ENCODE measurements at regions not wholly inside any gene's neighbourhood (a gene's known extent, or its start where the extent isn't known, plus 50 kb on each side); places are given as distances from the start of the nearest gene placed in this dataset.

DNA sequence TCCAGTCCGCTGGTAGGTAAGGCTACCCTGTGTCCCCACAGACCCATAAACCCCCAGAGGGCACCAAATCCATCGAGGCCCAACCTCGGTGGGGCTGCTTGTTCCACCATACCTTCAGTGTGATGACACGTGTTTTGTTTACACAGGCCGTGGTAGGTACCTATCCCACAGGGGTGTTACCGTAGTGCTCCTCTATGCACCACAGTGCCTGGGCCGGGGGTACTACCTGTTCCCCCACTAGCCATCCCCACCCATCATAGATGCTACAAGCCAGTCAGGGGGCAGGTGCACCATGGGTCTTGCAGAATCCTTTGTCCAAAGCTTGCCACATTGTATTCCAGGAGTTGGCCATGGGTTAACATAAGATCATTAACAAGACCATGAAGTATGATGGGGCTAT, 796.2 kb downstream of the EFNA5 start:
- Histone ChIP-seq H3K4me1 (ENCODE audit: insufficient read depth, low read length) (no peaks in the 10 kb centered on the region), H3K9ac (ENCODE audit: low read depth, low read length) (no peak overlapping the region), H3K27me3 (ENCODE audit: insufficient read depth, low read length) (no peaks in the 10 kb centered on the region), H3K9me3 (ENCODE audit: insufficient read depth, low read depth, low read length) (peaks cover 23% of the 10 kb centered on the region), H3K27ac (ENCODE audit: low read length) (no peak overlapping the region), H3K36me3 (ENCODE audit: insufficient read depth, low read depth, low read length) (no peaks in the 10 kb centered on the region; the same call in 1 of the 2 replicates), H3K4me3 (ENCODE audit: low read length) (no peak overlapping the region)

- H3K9me3 ChIP-seq (ENCODE audit: insufficient read depth, low read depth, low read length), result peaks cover 23% of the 10 kb centered on the region
- H3K27ac ChIP-seq (ENCODE audit: low read length), result no peak overlapping the region
Measured at GRCh38 chr5:106873568-106873967, 797.2 kb downstream of the EFNA5 start.

GRCh38 chr5:106865279-106865678, 805.5 kb downstream of the EFNA5 start:
- H3K36me3 ChIP-seq (ENCODE audit: insufficient read depth, low read depth, low read length), result no peaks in the 10 kb centered on the region
- H3K4me3 ChIP-seq (ENCODE audit: low read length), result no peak overlapping the region
- H3K4me1 ChIP-seq (ENCODE audit: insufficient read depth, low read length), result no peaks in the 10 kb centered on the region
- H3K9me3 ChIP-seq (ENCODE audit: insufficient read depth, low read depth, low read length), result no peaks in the 10 kb centered on the region
- H3K27me3 ChIP-seq (ENCODE audit: insufficient read depth, low read length), result no peaks in the 10 kb centered on the region
- H3K9ac ChIP-seq (ENCODE audit: low read depth, low read length), result no peak overlapping the region
- no peak overlapping the region for H3K27ac ChIP-seq (ENCODE audit: low read length)

More at GRCh38 chr5:106873568-106873967, 797.2 kb downstream of the EFNA5 start:
- H3K9ac ChIP-seq (ENCODE audit: low read depth, low read length), result no peak overlapping the region
- no peaks in the 10 kb centered on the region for H3K4me1 ChIP-seq (ENCODE audit: insufficient read depth, low read length)
- no peaks in the 10 kb centered on the region for H3K27me3 ChIP-seq (ENCODE audit: insufficient read depth, low read length)
- H3K4me3 ChIP-seq (ENCODE audit: low read length), result no peak overlapping the region
- H3K36me3 ChIP-seq (ENCODE audit: insufficient read depth, low read depth, low read length), result no peaks in the 10 kb centered on the region; the same call in 1 of the 2 replicates

GRCh38 chr5:106862450-106863193, 808.1 kb downstream of the EFNA5 start:
- Histone ChIP-seq H3K27ac (ENCODE audit: low read length) (no peak overlapping the region), H3K36me3 (ENCODE audit: insufficient read depth, low read depth, low read length) (no peaks in the 10 kb centered on the region), H3K27me3 (ENCODE audit: insufficient read depth, low read length) (no peaks in the 10 kb centered on the region), H3K9ac (ENCODE audit: low read depth, low read length) (no peak overlapping the region), H3K9me3 (ENCODE audit: insufficient read depth, low read depth, low read length) (no peaks in the 10 kb centered on the region), H3K4me1 (ENCODE audit: insufficient read depth, low read length) (no peaks in the 10 kb centered on the region), H3K4me3 (ENCODE audit: low read length) (no peak overlapping the region)

DNA sequence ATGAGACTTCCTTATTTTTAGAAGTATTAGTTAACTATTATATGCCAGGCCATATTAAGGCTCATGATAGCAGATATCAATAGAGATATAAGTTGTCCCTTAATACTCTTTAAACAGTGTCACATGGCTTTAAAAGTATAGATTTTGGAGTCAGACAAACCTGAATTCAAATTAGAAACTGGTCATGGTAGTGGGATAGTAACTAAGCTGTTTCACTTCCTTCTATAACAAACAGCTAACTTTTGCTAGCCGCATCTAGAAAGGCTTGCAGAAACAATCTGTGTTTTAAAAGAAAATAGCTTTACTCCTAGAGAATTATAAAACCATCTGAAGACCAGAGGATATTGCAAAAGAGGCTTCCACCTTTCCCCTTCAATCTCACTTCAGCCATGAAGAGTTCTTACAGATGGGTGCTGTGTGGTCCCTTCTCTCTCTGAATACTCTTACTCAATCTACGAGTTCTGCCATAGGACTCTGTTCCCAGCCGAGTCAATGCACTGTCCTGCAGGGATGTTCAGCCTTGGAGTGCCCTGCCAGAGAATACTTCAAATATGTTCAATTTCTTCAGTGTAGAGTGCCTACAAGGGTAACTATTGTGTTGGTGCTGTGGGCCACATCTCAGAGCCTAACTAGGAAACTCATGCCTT, 810.2 kb downstream of the EFNA5 start:
- Histone ChIP-seq H3K9me3 (ENCODE audit: insufficient read depth, low read depth, low read length) (peaks cover 1% of the 10 kb centered on the region; the same call in 1 of the 2 replicates), H3K4me3 (ENCODE audit: low read length) (no peak overlapping the region), H3K27me3 (ENCODE audit: insufficient read depth, low read length) (no peaks in the 10 kb centered on the region), H3K4me1 (ENCODE audit: insufficient read depth, low read length) (no peaks in the 10 kb centered on the region), H3K9ac (ENCODE audit: low read depth, low read length) (no peak overlapping the region), H3K36me3 (ENCODE audit: insufficient read depth, low read depth, low read length) (no peaks in the 10 kb centered on the region; the same call in 1 of the 2 replicates), H3K27ac (ENCODE audit: low read length) (no peak overlapping the region)

DNA sequence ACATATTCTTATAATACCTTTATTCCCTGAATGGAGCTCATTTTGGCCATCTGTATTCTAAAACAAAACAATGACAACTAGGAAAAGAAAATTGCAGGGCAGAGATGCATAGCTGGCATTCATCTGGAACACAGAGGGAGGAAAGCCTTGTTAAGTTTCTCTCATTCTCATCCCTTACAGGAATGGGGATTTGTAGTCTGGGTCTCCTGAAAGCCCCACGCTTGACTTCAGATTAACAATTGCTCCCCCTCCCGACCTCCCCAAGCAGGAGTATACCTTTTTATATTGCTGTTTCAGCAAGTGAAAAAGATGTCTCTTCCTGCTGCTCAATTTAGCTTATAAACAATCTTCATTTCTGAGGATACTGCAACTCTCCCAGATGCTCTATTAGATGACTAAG, 812.1 kb downstream of the EFNA5 start:
- no peaks in the 10 kb centered on the region for H3K27me3 ChIP-seq (ENCODE audit: insufficient read depth, low read length)
- no peak overlapping the region for H3K27ac ChIP-seq (ENCODE audit: low read length)
- H3K9ac ChIP-seq (ENCODE audit: low read depth, low read length), result no peak overlapping the region
- no peaks in the 10 kb centered on the region for H3K4me1 ChIP-seq (ENCODE audit: insufficient read depth, low read length)
- H3K4me3 ChIP-seq (ENCODE audit: low read length), result no peak overlapping the region
- no peaks in the 10 kb centered on the region; the same call in 1 of the 2 replicates for H3K36me3 ChIP-seq (ENCODE audit: insufficient read depth, low read depth, low read length)
- H3K9me3 ChIP-seq (ENCODE audit: insufficient read depth, low read depth, low read length), result peaks cover 2% of the 10 kb centered on the region; the same call in 1 of the 2 replicates

DNA sequence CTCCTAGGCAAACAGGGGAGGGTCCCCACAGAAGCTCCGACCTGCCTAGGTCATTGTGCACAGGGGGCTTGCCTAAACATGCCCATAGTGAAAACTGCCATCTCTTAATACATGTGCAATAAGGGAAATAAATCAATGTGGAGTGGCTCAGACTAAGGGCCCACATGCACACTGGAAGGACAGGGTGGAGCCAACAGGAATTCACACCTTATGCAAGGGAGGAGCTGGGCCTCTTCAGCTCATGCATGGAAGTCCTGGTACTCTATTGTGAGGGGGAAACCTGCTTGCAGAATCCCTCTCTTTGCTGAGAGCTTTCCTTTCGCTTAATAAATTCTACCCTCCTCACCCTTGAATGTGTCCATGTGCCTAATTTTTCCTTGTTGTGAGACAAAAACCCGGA, 815.8 kb downstream of the EFNA5 start:
- H3K27me3 ChIP-seq (ENCODE audit: insufficient read depth, low read length), result no peaks in the 10 kb centered on the region
- H3K36me3 ChIP-seq (ENCODE audit: insufficient read depth, low read depth, low read length), result no peaks in the 10 kb centered on the region; the same call in 1 of the 2 replicates
- peaks cover 2% of the 10 kb centered on the region; the same call in 1 of the 2 replicates for H3K9me3 ChIP-seq (ENCODE audit: insufficient read depth, low read depth, low read length)
- H3K9ac ChIP-seq (ENCODE audit: low read depth, low read length), result no peak overlapping the region
- H3K4me1 ChIP-seq (ENCODE audit: insufficient read depth, low read length), result no peaks in the 10 kb centered on the region
- H3K27ac ChIP-seq (ENCODE audit: low read length), result no peak overlapping the region
- no peak overlapping the region for H3K4me3 ChIP-seq (ENCODE audit: low read length)

DNA sequence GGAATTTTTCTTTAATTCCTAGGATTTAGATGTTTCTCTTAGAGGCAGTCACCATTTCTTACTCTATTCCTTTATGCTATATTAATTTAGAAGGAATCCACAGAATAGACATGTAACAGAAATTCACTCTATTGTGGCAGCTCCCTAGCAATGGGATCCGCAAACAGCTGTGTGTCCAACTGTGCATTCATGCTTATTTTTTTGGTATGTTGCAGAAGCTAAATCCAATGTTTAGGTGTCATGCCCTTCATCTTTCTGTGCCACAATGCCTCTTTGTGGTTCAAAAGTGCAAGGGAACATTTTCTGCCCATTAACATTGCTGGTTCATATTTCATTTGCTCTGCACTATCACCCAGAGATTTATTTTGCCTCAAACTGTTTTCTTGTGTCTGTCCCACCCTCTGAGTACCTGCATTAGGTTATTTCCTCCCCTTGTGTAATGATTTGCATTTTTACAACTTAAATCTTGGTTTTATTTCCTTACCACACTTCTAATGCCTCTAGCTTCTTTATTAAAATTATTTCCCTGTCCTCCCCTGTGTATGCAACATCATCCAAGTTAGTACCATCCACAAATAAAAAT, 816.5 kb downstream of the EFNA5 start:
- H3K27ac ChIP-seq (ENCODE audit: low read length), result no peak overlapping the region
- H3K36me3 ChIP-seq (ENCODE audit: insufficient read depth, low read depth, low read length), result no peaks in the 10 kb centered on the region; the same call in 1 of the 2 replicates
- H3K4me3 ChIP-seq (ENCODE audit: low read length), result no peak overlapping the region
- no peaks in the 10 kb centered on the region for H3K27me3 ChIP-seq (ENCODE audit: insufficient read depth, low read length)
- H3K4me1 ChIP-seq (ENCODE audit: insufficient read depth, low read length), result no peaks in the 10 kb centered on the region
- peaks cover 2% of the 10 kb centered on the region; the same call in 1 of the 2 replicates for H3K9me3 ChIP-seq (ENCODE audit: insufficient read depth, low read depth, low read length)
- H3K9ac ChIP-seq (ENCODE audit: low read depth, low read length), result no peak overlapping the region

- Histone ChIP-seq H3K9ac (ENCODE audit: low read depth, low read length) (no peak overlapping the region), H3K27ac (ENCODE audit: low read length) (no peak overlapping the region), H3K4me1 (ENCODE audit: insufficient read depth, low read length) (no peaks in the 10 kb centered on the region), H3K4me3 (ENCODE audit: low read length) (no peak overlapping the region), H3K27me3 (ENCODE audit: insufficient read depth, low read length) (no peaks in the 10 kb centered on the region), H3K36me3 (ENCODE audit: insufficient read depth, low read depth, low read length) (no peaks in the 10 kb centered on the region; the same call in 1 of the 2 replicates), H3K9me3 (ENCODE audit: insufficient read depth, low read depth, low read length) (peaks cover 2% of the 10 kb centered on the region; the same call in 1 of the 2 replicates)
Measured at GRCh38 chr5:106853266-106853665, 817.5 kb downstream of the EFNA5 start.

DNA sequence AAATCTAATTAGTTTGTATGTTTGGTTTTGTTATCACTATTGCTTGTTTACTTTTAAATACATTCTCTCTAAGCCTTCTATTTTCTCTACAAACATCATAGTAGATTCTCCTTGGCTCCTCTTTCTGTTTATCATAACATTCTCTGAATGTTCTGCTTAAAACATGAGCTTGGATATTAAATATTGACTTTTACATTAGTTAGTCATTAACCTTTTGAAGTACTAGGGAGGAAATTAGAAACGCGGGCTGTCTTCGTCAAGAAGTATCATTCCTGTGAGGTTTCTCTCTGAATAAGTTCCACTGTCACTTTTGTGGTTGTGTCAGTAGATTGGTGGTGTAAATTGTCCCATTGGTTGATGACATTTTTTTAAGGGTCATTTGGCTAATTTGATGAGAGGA, 821.5 kb downstream of the EFNA5 start:
- H3K27ac ChIP-seq (ENCODE audit: low read length), result no peak overlapping the region
- no peak overlapping the region for H3K9ac ChIP-seq (ENCODE audit: low read depth, low read length)
- H3K27me3 ChIP-seq (ENCODE audit: insufficient read depth, low read length), result no peaks in the 10 kb centered on the region
- no peak overlapping the region for H3K4me3 ChIP-seq (ENCODE audit: low read length)
- no peaks in the 10 kb centered on the region for H3K9me3 ChIP-seq (ENCODE audit: insufficient read depth, low read depth, low read length)
- H3K4me1 ChIP-seq (ENCODE audit: insufficient read depth, low read length), result no peaks in the 10 kb centered on the region
- H3K36me3 ChIP-seq (ENCODE audit: insufficient read depth, low read depth, low read length), result no peaks in the 10 kb centered on the region

DNA sequence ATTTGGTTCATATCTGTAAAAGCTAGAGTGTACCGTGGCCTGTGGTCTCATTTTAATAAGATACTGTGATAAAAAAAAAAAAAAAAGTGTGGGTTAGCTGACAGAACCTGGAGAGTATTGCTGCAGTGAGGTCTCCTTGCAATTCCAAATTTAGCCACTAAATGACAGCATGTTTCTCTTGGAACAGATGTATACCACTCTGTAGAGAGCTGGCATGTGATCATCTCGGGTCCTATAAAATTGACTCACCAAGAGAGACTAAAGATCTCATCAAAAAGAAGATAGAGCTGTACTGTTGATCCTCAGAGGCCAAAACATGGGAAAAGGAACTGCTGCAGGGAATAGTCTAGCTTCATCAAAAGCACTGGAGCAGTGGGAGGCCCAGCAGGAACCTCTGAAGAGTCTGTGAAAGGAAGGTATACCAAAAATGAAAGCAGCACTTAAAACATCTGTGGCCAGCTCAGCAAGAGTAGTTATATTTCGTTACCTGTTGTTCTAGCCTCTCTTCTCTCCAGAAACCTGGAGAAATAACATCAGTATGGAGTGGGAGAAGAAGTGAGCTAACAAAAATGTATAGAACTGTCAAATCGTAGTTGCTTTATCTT, 826.8 kb downstream of the EFNA5 start:
- no peaks in the 10 kb centered on the region for H3K9me3 ChIP-seq (ENCODE audit: insufficient read depth, low read depth, low read length)
- H3K9ac ChIP-seq (ENCODE audit: low read depth, low read length), result no peak overlapping the region
- H3K27ac ChIP-seq (ENCODE audit: low read length), result no peak overlapping the region
- H3K36me3 ChIP-seq (ENCODE audit: insufficient read depth, low read depth, low read length), result no peaks in the 10 kb centered on the region
- H3K4me3 ChIP-seq (ENCODE audit: low read length), result no peak overlapping the region
- no peaks in the 10 kb centered on the region for H3K27me3 ChIP-seq (ENCODE audit: insufficient read depth, low read length)
- H3K4me1 ChIP-seq (ENCODE audit: insufficient read depth, low read length), result no peaks in the 10 kb centered on the region

All from iPS-20b (cell line).